Mucosa of stomach (tissue), 1 donor: ENCODE measurements at regions not wholly inside any gene's neighbourhood (a gene's known extent, or its start where the extent isn't known, plus 50 kb on each side); places are given as distances from the start of the nearest gene placed in this dataset.

Experiments used
- H3K27me3 ChIP-seq: one replicate; pipeline ENCODE4 v1.7.0; 2013; ENCODE audit warnings: mild to moderate bottlenecking, low read length; ENCODE audit not compliant: control insufficient read depth, insufficient read depth
- H3K36me3 ChIP-seq: one replicate; pipeline ENCODE4 v1.7.0; 2013; ENCODE audit warnings: low read length; ENCODE audit not compliant: control insufficient read depth, insufficient read depth
- H3K4me1 ChIP-seq: one replicate; pipeline ENCODE4 v1.7.0; 2013; ENCODE audit warnings: mild to moderate bottlenecking, low read length; ENCODE audit not compliant: control insufficient read depth, insufficient read depth
- H3K4me3 ChIP-seq: one replicate; pipeline ENCODE4 v1.7.0; 2013; ENCODE audit warnings: low read length
- H3K9ac ChIP-seq: one replicate; pipeline ENCODE4 v1.7.0; 2013; ENCODE audit warnings: mild to moderate bottlenecking, low read length, moderate library complexity
- H3K9me3 ChIP-seq: one replicate; pipeline ENCODE4 v1.7.0; 2013; ENCODE audit warnings: mild to moderate bottlenecking, low read length, moderate library complexity; ENCODE audit not compliant: control insufficient read depth
- donor health status: Pancreatic carcinoma.

- Histone ChIP-seq H3K9me3 (no peaks in the 10 kb centered on the region), H3K4me3 (no peak overlapping the region), H3K9ac (no peak overlapping the region), H3K4me1 (no peaks in the 10 kb centered on the region), H3K36me3 (no peaks in the 10 kb centered on the region), H3K27me3 (no peaks in the 10 kb centered on the region)
Measured at GRCh38 chr10:113987156-113987555, 56.5 kb upstream of the ADRB1 start.

DNA sequence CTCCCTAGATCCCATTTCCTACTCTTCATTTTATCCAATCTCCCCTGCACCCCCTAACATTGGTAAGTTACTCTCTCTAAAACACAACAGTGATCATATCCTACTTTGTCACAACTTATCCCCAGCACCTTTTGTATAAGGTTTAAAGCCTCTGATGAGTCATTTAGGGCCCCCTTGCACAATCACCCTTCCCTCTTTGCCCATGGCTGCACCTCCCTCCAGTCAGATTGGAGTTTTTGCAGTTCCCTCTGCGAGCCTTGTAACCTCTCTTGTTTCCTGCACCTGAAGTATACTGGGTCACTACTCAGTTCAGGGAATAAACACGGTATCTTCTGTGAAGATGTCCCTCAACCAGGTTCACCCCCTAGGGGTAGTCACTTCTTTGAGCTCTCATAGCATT is 55.9 kb upstream of the ADRB1 start:
- H3K27me3 ChIP-seq: no peaks in the 10 kb centered on the region
- no peaks in the 10 kb centered on the region for H3K36me3 ChIP-seq
- no peaks in the 10 kb centered on the region for H3K9me3 ChIP-seq
- no peak overlapping the region for H3K4me3 ChIP-seq
- H3K4me1 ChIP-seq: no peaks in the 10 kb centered on the region
- no peak overlapping the region for H3K9ac ChIP-seq

- H3K36me3 ChIP-seq: no peaks in the 10 kb centered on the region
- no peak overlapping the region for H3K9ac ChIP-seq
- no peak overlapping the region for H3K4me3 ChIP-seq
Measured at GRCh38 chr10:113988535-113988934, 55.1 kb upstream of the ADRB1 start.

GRCh38 chr10:113991091-113991860 is 52.4 kb upstream of the ADRB1 start:
- no peaks in the 10 kb centered on the region for H3K9me3 ChIP-seq
- no peak overlapping the region for H3K4me3 ChIP-seq
- no peaks in the 10 kb centered on the region for H3K36me3 ChIP-seq
- H3K9ac ChIP-seq: no peak overlapping the region
- H3K4me1 ChIP-seq: no peaks in the 10 kb centered on the region
- H3K27me3 ChIP-seq: no peaks in the 10 kb centered on the region

More at GRCh38 chr10:113988535-113988934, 55.1 kb upstream of the ADRB1 start:
- Histone ChIP-seq H3K9me3 (no peaks in the 10 kb centered on the region), H3K4me1 (no peaks in the 10 kb centered on the region), H3K27me3 (no peaks in the 10 kb centered on the region)

GRCh38 chr10:113992471-113993011 is 51.1 kb upstream of the ADRB1 start:
- H3K4me1 ChIP-seq: no peaks in the 10 kb centered on the region

DNA sequence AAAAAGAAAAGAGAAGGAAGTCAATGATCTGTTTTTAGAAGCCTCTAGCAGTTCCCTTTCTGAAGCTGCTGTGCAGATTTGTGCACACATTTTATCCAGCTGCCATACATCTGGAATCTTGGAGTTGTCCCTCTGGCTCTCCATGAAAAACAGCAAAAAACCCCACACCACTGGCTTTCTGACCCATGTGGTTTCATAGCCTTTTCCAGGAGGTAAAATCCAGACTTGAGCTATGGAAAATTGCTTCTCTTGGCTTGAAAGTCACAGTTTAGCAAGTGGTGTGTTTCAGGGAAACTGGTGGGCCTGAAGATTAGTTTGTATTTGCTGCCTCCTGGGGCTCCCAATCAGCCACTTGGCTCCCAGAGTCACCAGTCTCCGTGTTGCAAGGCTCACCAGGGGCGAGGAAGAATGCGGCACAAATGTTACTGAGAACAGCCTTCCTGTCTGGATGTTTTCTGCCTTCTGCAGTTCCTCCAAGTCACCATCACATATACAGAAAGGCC is 50.1 kb upstream of the ADRB1 start:
- Histone ChIP-seq H3K4me3 (no peak overlapping the region), H3K9ac (no peak overlapping the region), H3K4me1 (no peaks in the 10 kb centered on the region), H3K27me3 (no peaks in the 10 kb centered on the region), H3K36me3 (no peaks in the 10 kb centered on the region), H3K9me3 (no peaks in the 10 kb centered on the region)

More at GRCh38 chr10:113992471-113993011, 51.1 kb upstream of the ADRB1 start:
- no peak overlapping the region for H3K9ac ChIP-seq
- H3K27me3 ChIP-seq: no peaks in the 10 kb centered on the region
- H3K4me3 ChIP-seq: no peak overlapping the region
- no peaks in the 10 kb centered on the region for H3K36me3 ChIP-seq
- H3K9me3 ChIP-seq: no peaks in the 10 kb centered on the region
